AG08395 (cell line): ENCODE measurements at regions not wholly inside any gene's neighbourhood (a gene's known extent, or its start where the extent isn't known, plus 50 kb on each side); places are given as distances from the start of the nearest gene placed in this dataset.

Source experiments
- DNase-seq: peaks from one replicate; pipeline ENCODE4 v3.0.0; 2012; ENCODE audit warnings: mixed read lengths, low spot score

DNA sequence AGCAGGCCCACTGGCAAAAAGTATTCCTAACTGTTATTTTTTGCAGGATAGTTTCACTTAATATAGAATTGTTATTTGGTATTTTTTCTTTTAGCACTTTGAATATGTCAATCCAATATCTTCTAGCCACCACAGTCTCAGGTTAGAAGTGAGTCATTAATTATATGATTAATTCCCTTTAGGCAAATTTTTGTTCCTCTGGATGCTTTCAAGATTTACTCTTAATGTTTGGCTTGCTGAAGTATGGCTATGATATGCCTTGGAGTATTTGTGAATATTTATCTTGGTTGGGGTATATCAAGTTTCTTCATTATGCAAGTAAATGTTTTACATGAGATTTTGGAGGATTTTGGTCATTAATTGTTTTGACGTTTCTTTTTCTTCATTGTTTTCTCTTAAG, 152.1 kb upstream of the ALCAM start:
- DNase-seq: no peak

DNA sequence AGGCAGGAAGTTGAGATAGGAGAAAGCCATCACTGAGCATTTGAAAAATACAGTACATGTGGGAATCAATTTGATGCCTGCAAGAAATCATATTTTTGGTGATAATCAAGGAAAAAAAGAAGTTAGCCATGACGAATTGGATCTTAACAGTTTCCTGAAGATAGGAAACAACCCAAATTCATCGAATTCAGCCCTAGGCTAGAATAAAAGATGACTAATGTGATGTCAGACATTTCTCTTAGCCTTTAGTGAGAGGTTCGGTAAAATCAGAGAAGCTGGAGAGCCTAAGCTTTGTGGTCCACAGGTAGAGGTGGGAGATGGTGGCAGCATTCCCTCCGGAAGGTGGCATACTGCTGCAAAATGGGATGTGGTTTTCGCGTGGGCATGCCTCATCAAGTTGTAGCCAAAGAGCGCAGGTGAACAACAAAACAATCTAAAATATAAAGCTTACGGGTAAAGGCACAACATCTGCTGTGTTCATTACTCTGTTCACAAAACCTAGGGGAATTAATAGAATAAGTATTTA, 144.1 kb upstream of the ALCAM start:
- no peak for DNase-seq

- DNase-seq: no peak
These were observed 142.9 kb upstream of the ALCAM start for GRCh38 chr3:105223815-105224214.

- DNase-seq: no peak
These were observed 138.0 kb upstream of the ALCAM start for GRCh38 chr3:105228696-105229095.

DNA sequence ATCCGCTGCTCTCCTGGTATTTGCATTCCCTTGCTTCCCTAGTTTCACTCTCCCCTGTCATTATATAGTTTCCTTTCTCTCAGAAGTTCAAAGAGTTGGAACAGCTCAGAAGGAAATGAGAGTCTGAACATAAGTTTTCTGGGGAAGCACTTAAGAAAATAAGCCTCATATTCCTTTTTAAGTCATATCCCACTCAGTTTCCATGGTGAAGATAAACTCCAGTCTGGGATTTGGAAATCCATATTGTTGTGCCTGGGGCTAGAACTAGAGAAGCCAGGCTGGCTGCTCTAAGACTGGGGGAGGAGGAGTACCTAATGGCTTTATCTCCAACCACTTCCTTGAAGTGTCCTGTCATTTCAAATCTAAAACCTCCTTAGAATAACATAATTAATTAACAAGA, 134.2 kb upstream of the ALCAM start:
- no peak for DNase-seq

DNA sequence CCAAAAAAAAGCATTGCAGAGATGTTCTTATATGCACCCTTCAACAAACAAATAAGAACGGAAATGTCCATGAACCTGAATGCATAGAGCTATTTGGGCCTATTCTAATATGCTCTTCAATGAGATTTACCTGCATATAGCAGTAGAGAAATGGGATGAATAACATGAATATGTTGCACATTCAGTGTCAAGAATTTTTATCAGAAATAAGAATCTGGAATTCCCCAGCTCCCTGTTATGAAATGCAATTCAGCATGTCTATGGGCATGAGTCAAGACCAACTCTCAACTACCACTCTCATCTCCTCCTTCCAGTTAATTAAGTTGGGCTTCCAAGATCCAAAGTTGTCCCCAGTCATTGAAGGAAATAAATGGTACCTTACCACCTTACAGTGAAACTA, 133.7 kb upstream of the ALCAM start:
- DNase-seq: no peak

- no peak for DNase-seq
These were observed 131.5 kb upstream of the ALCAM start for GRCh38 chr3:105235221-105235620.

- no peak for DNase-seq
These were observed 130.9 kb upstream of the ALCAM start for GRCh38 chr3:105235785-105236184.

- DNase-seq: no peak
These were observed 128.3 kb upstream of the ALCAM start for GRCh38 chr3:105238367-105238766.

- no peak for DNase-seq
These were observed 123.6 kb upstream of the ALCAM start for GRCh38 chr3:105243076-105243475.

DNA sequence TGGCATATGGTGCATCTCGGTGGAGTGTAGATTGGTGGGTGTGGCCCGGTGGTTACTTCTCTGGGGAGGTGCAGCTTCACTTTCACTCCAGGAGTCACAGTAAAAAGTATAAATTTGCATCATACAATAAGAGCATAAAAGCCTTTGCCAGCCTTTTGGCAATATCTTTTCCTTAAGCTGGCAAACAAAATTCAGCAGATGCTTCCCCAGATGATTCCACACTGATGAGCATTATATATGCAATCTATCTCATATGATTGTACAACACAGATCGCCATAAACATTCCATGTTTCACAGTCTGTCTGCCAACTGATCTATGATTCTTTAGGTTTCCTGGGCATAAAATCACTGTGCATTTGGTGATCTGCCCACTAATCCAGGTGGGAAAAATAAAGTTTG, 120.2 kb upstream of the ALCAM start:
- DNase-seq: no peak

GRCh38 chr3:105253225-105253624, 113.5 kb upstream of the ALCAM start:
- DNase-seq: no peak

DNA sequence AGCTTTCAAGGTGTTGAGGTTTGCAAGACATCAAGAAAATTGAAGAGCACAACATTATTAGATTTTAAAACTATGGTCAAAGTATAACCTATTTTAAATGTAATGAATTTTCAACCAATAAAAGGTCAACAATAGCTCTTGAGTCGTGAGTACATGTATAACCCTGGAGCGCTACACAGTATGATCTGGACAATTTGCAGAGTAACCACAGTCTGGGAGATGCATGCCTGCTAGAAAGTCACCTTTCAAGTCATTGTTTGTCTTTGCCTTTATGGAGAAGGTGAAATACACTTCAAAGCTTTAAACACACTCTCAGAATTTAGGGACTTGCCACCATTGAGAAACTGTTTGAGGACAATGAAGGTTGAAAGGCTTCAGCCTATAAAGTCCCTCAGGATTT, 112.6 kb upstream of the ALCAM start:
- no peak for DNase-seq

DNA sequence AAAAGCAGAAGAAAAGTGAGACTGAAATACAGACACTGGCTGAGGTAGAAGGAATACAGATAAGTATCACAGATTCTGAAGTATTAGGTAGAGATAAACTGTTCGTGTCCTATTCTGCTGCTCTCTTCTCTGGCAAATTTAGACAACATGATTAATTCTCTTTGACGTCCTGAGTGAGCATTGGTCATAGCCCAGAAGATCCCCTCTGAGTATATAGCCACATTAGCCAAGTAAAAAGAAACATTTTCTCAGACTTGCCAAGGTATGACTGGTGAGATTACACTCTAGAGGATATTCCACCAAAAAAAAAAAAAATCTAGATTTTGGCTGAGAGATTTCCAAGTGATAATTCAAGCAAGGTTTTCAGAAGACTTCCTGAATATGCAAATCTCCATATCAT, 111.4 kb upstream of the ALCAM start:
- no peak for DNase-seq

GRCh38 chr3:105259496-105259895, 107.2 kb upstream of the ALCAM start:
- DNase-seq: no peak

DNA sequence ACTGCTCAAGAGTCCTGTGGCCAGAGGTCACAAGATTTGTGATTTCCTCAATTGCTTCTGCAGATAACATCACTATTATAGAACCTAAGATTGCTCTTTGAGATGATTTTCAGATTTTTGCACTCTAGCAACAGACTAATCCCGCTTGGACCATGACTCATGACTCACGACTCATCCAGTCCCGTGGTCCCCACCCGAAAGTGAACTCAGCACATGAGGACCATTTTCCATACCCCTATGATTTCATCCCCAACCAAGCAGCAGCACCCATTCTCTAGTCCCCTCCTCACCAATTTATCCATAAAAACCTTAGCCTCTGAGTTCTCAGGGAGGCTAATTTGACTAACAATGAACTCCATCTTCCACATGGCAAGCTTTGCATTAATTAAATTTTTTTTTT, 106.3 kb upstream of the ALCAM start:
- DNase-seq: no peak

GRCh38 chr3:105274536-105274935, 92.2 kb upstream of the ALCAM start:
- no peak for DNase-seq

GRCh38 chr3:105274958-105275357, 91.8 kb upstream of the ALCAM start:
- DNase-seq: peak; percentile 10

GRCh38 chr3:105277656-105278055, 89.1 kb upstream of the ALCAM start:
- DNase-seq: peak; percentile 10

DNA sequence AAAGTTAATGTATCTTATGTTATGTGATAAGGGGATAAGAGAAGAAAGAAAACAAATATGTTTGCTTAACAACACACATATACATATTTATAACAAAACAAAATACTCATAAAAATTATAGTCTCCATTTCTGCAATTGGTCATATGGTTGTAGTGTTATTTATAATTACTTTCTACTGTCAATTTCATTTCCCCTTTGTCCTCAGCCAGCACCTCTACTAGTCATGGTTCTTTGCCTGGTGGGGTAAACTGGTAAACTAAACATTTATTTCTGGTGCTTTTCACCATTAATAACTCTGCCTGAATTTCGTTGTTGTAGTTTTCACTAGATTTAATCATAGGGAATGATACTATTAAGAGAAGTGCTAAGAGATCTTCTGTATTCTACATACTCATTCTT, 88.0 kb upstream of the ALCAM start:
- no peak for DNase-seq

DNA sequence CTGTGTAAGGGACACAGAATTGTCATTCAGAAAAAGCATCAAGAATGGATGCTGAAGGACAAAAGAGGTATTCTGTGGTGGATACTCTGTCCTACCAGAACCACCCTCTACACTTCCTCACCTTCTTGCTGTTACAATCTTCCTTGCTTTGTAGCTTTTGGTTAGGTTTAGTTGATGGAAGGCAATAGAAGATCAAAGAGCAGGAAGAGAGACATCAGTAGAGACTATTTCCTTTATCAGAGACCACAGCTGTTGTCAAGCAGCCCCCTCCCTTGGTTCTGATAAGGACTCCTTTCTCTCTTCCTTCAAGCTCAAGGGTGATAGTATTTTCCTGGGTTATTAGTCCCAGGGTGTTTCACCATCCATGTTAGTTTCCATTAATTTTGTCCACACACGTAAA, 84.7 kb upstream of the ALCAM start:
- no peak for DNase-seq

DNA sequence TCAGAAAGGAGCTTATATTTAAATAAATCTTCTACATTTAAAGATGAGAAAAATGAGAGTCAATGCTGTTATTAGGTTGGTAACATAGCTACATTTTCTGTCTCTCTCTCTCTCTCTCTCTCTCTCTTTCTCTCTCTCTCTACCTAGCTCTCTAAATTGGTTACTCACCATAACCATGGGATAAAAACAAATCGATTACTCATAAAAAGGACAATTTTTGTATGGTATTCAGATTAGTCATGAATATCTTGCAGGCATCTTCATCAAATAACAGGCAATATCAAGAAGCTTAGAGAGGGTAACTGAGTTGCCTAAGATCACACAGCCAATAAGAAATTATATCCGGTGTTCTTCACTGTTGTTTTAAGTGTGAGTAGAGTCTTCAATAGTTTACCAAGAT, 81.8 kb upstream of the ALCAM start:
- DNase-seq: no peak

- DNase-seq: no peak
These were observed 81.0 kb upstream of the ALCAM start for GRCh38 chr3:105285653-105286241.

DNA sequence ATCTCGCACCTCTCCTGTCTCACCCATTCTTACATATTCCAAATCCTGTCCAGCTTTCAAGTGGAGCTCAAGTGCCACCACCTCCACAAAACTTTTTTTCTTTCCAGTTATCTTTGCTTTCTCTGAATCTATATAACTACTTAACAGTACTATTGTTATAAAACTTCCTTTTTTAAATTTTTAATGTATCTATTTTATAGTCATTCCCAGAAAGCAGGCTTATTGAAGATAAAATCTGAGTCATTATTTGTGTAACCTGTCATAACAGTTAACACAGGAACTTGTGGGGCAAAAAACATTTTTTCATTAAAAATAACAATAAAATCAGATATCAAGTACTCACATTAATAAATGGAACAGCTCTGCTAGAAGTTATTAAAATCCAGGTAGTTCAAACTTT, 73.3 kb upstream of the ALCAM start:
- DNase-seq: no peak
